IPS DF 4.7 (cell line): ENCODE measurements at regions not wholly inside any gene's neighbourhood (a gene's known extent, or its start where the extent isn't known, plus 50 kb on each side); places are given as distances from the start of the nearest gene placed in this dataset.

Experiments
- DNase-seq: peaks from one replicate; pipeline ENCODE4 v3.0.0-alpha.2; 2013; ENCODE audit warnings: low spot score; ENCODE audit errors: extremely low read depth

GRCh38 chr5:82854956-82855355 is 222.2 kb downstream of the TMEM167A start:
- no peak for DNase-seq

GRCh38 chr5:82851471-82851870 is 225.7 kb downstream of the TMEM167A start:
- no peak for DNase-seq

GRCh38 chr5:82850393-82850792 is 226.8 kb downstream of the TMEM167A start:
- DNase-seq: no peak

GRCh38 chr5:82849885-82850284 is 227.3 kb downstream of the TMEM167A start:
- DNase-seq: no peak

- DNase-seq: no peak
Measured at GRCh38 chr5:82847562-82847961, 229.6 kb downstream of the TMEM167A start.

GRCh38 chr5:82839881-82840280 is 237.3 kb downstream of the TMEM167A start:
- no peak for DNase-seq

- no peak for DNase-seq
Measured at GRCh38 chr5:82835488-82835887, 241.7 kb downstream of the TMEM167A start.

- DNase-seq: no peak
Measured at GRCh38 chr5:82834151-82834550, 243.0 kb downstream of the TMEM167A start.

GRCh38 chr5:82833277-82833676 is 243.9 kb downstream of the TMEM167A start:
- no peak for DNase-seq

- no peak for DNase-seq
Measured at GRCh38 chr5:82832445-82832844, 244.7 kb downstream of the TMEM167A start.

GRCh38 chr5:82828211-82828610 is 249.0 kb downstream of the TMEM167A start:
- no peak for DNase-seq

GRCh38 chr5:82827651-82828050 is 249.5 kb downstream of the TMEM167A start:
- DNase-seq: no peak

GRCh38 chr5:82822634-82822927 is 254.6 kb downstream of the TMEM167A start:
- DNase-seq: no peak

GRCh38 chr5:82821846-82822633 is 255.2 kb downstream of the TMEM167A start:
- no peak for DNase-seq

GRCh38 chr5:82820961-82821845 is 256.0 kb downstream of the TMEM167A start:
- DNase-seq: no peak

- no peak for DNase-seq
Measured at GRCh38 chr5:82820188-82820587, 257.0 kb downstream of the TMEM167A start.

GRCh38 chr5:82817897-82818676 is 259.1 kb downstream of the TMEM167A start:
- no peak for DNase-seq

GRCh38 chr5:82816926-82817325 is 260.3 kb downstream of the TMEM167A start:
- DNase-seq: no peak

- no peak for DNase-seq
Measured at GRCh38 chr5:82815871-82816270, 261.3 kb downstream of the TMEM167A start.

- no peak for DNase-seq
Measured at GRCh38 chr5:82813861-82814260, 263.3 kb downstream of the TMEM167A start.

- no peak for DNase-seq
Measured at GRCh38 chr5:82812575-82812974, 264.6 kb downstream of the TMEM167A start.

GRCh38 chr5:82811490-82811889 is 265.7 kb downstream of the TMEM167A start:
- no peak for DNase-seq
